ENCODE measurements at regions not wholly inside any gene's neighbourhood (a gene's known extent, or its start where the extent isn't known, plus 50 kb on each side); places are given as distances from the start of the nearest gene placed in this dataset.

- no peak for ATAC-seq
- TF ChIP-seq GLIS3 (CRISPR knock-in tag; IDR thresholded peaks at IDR 0.05) (no peak), ESRRG (CRISPR knock-in tag; IDR thresholded peaks at IDR 0.05) (no peak), RARB (CRISPR knock-in tag; IDR thresholded peaks at IDR 0.05) (no peak), TOX (CRISPR knock-in tag; IDR thresholded peaks at IDR 0.05; ENCODE audit: borderline replicate concordance) (no peak), ZNF565 (CRISPR knock-in tag; conservative IDR thresholded peaks at IDR 0.05; ENCODE audit: low read depth) (no peak), CREB5 (CRISPR knock-in tag; IDR thresholded peaks at IDR 0.05; ENCODE audit: low read depth) (no peak)
These were observed 622.1 kb downstream of the IGSF11 start for GRCh38 chr3:118412503-118412902.

- no peak for ATAC-seq
- TF ChIP-seq ZNF565 (CRISPR knock-in tag; conservative IDR thresholded peaks at IDR 0.05; ENCODE audit: low read depth): no peak
These were observed 609.3 kb downstream of the IGSF11 start for GRCh38 chr3:118425272-118425837.

- no peak for TF ChIP-seq CSDC2 (CRISPR knock-in tag; IDR thresholded peaks at IDR 0.05)
- no peak for TF ChIP-seq ZNF565 (CRISPR knock-in tag; conservative IDR thresholded peaks at IDR 0.05; ENCODE audit: low read depth)
- no peak for TF ChIP-seq CSRNP3 (CRISPR knock-in tag; IDR thresholded peaks at IDR 0.05)
- TF ChIP-seq RARB (CRISPR knock-in tag; IDR thresholded peaks at IDR 0.05): no peak
- no peak for TF ChIP-seq ARNTL (CRISPR knock-in tag; IDR thresholded peaks at IDR 0.05; ENCODE audit: borderline replicate concordance, low read depth)
- no peak for TF ChIP-seq ZFP3 (CRISPR knock-in tag; IDR thresholded peaks at IDR 0.05)
- TF ChIP-seq BACH2 (CRISPR knock-in tag; IDR thresholded peaks at IDR 0.05; ENCODE audit: borderline replicate concordance): no peak
- no peak for TF ChIP-seq TOX (CRISPR knock-in tag; IDR thresholded peaks at IDR 0.05; ENCODE audit: borderline replicate concordance)
- no peak for TF ChIP-seq CREB5 (CRISPR knock-in tag; IDR thresholded peaks at IDR 0.05; ENCODE audit: low read depth)
- no peak for TF ChIP-seq OSR1 (CRISPR knock-in tag; IDR thresholded peaks at IDR 0.05)
- no peak for TF ChIP-seq ZC3H10 (CRISPR knock-in tag; IDR thresholded peaks at IDR 0.05)
- TF ChIP-seq ZNF8 (CRISPR knock-in tag; IDR thresholded peaks at IDR 0.05): no peak
- no peak for TF ChIP-seq PPARA (CRISPR knock-in tag; IDR thresholded peaks at IDR 0.05; ENCODE audit: borderline replicate concordance)
- no peak for TF ChIP-seq ESRRG (CRISPR knock-in tag; IDR thresholded peaks at IDR 0.05)
- no peak for TF ChIP-seq PATZ1 (CRISPR knock-in tag; IDR thresholded peaks at IDR 0.05; ENCODE audit: borderline replicate concordance)
- no peak for TF ChIP-seq POU6F1 (CRISPR knock-in tag; IDR thresholded peaks at IDR 0.05; ENCODE audit: borderline replicate concordance, low read depth)
- no peak for TF ChIP-seq ZNF70 (CRISPR knock-in tag; IDR thresholded peaks at IDR 0.05)
- no peak for TF ChIP-seq ZFP30 (CRISPR knock-in tag; IDR thresholded peaks at IDR 0.05)
- no peak for TF ChIP-seq GLIS3 (CRISPR knock-in tag; IDR thresholded peaks at IDR 0.05)
- no peak for ATAC-seq
These were observed 600.8 kb downstream of the IGSF11 start for GRCh38 chr3:118433825-118434224.

- ATAC-seq: no peak
- TF ChIP-seq OSR1 (CRISPR knock-in tag; IDR thresholded peaks at IDR 0.05) (no peak), CSRNP3 (CRISPR knock-in tag; IDR thresholded peaks at IDR 0.05) (no peak), SNAI2 (CRISPR knock-in tag; IDR thresholded peaks at IDR 0.05) (no peak), POU6F1 (CRISPR knock-in tag; IDR thresholded peaks at IDR 0.05; ENCODE audit: borderline replicate concordance, low read depth) (no peak), ZNF565 (CRISPR knock-in tag; conservative IDR thresholded peaks at IDR 0.05; ENCODE audit: low read depth) (no peak), TSHZ2 (CRISPR knock-in tag; IDR thresholded peaks at IDR 0.05) (no peak), ARNTL (CRISPR knock-in tag; IDR thresholded peaks at IDR 0.05; ENCODE audit: borderline replicate concordance, low read depth) (no peak), ZFP3 (CRISPR knock-in tag; IDR thresholded peaks at IDR 0.05) (no peak), TOX (CRISPR knock-in tag; IDR thresholded peaks at IDR 0.05; ENCODE audit: borderline replicate concordance) (no peak)
These were observed 598.7 kb downstream of the IGSF11 start for GRCh38 chr3:118435851-118436350.

Measured in SK-N-SH treated with all-trans-retinoic acid at 6 μM for 48 hours (cell line).